Endothelial cell of umbilical vein (primary cell): ENCODE measurements at regions not wholly inside any gene's neighbourhood (a gene's known extent, or its start where the extent isn't known, plus 50 kb on each side); places are given as distances from the start of the nearest gene placed in this dataset.

Experiments
- BruUV-seq: library from RNA; stranded (reverse); fragments of 400-500 nt; replicated peaks from 2 replicates; lab custom pipeline; 2021; lab: Mats Ljungman, UMichigan
- CTCF ChIA-PET: fragments of 300-600, 350-600 bp; sonication (Branson Sonifier 250); formaldehyde crosslinking; loops from one replicate; lab custom pipeline; 2021; ENCODE audit warnings: antibody characterized with exemption, inconsistent platforms; lab: Charles Lee
- POLR2A ChIA-PET: fragments of 300-600, 350-600 bp; sonication (Branson Sonifier 250); formaldehyde crosslinking; loops from one replicate; lab custom pipeline; 2021; ENCODE audit warnings: antibody characterized with exemption, inconsistent platforms; lab: Charles Lee
- DNase-seq: peaks from one replicate; pipeline ENCODE4 v3.0.0-alpha.2; 2011; ENCODE audit warnings: low read depth, low spot score
- FAIRE-seq: peaks from 2 replicates; lab custom pipeline; 2011; peaks lifted over from hg19 to GRCh38; lab: Jason Lieb, UNC
- H2AFZ ChIP-seq: 2 replicates; pipeline ENCODE4 v1.6.0; 2012; ENCODE audit warnings: low read depth, low read length, control low read depth, inconsistent platforms
- H3K27ac ChIP-seq: 2 replicates; pipeline ENCODE4 v1.5.1; 2011; ENCODE audit warnings: low read depth, mild to moderate bottlenecking, control low read depth, low read length, moderate library complexity; ENCODE audit not compliant: insufficient read depth
- H3K27me3 ChIP-seq, 2 experiments: 2 replicates each; pipeline versions ENCODE4 v1.6.0 to v1.6.1; 2011; ENCODE audit warnings: low read length in 2 of 2, mixed read lengths in 1 of 2; ENCODE audit not compliant: control insufficient read depth in 2 of 2, insufficient read depth in 2 of 2
- H3K36me3 ChIP-seq, 2 experiments: 2 replicates in 1 of 2; 3 replicates in 1 of 2; pipeline ENCODE4 v1.5.1; 2011; ENCODE audit warnings: low read length in 2 of 2, mild to moderate bottlenecking in 1 of 2, moderate library complexity in 1 of 2; ENCODE audit not compliant: control insufficient read depth in 2 of 2, insufficient read depth in 2 of 2; ENCODE audit errors: extremely low read depth in 1 of 2
- H3K4me1 ChIP-seq: 3 replicates; pipeline ENCODE4 v1.5.1; 2011; ENCODE audit warnings: mild to moderate bottlenecking, low read length; ENCODE audit not compliant: control insufficient read depth, insufficient read depth; ENCODE audit errors: extremely low read depth
- H3K4me2 ChIP-seq: 2 replicates; pipeline ENCODE4 v1.6.1; 2011; ENCODE audit warnings: low read length, control low read depth, mixed read lengths; ENCODE audit not compliant: insufficient read depth
- H3K4me3 ChIP-seq, 3 experiments: fragments of 200-600 bp in 1 of 3; sonication (generic), shearing (Covaris generic) in 1 of 3; replicated peaks in 1 of 3; 2 replicates each; pipeline ENCODE4 v1.5.1; 2011 to 2016; ENCODE audit warnings: control low read depth in 3 of 3, low read length in 3 of 3, mild to moderate bottlenecking in 2 of 3, inconsistent platforms in 1 of 3, low read depth in 1 of 3, moderate library complexity in 1 of 3; ENCODE audit not compliant: insufficient read depth in 1 of 3
- H3K79me2 ChIP-seq: 2 replicates; pipeline ENCODE4 v1.6.0; 2012; ENCODE audit warnings: low read length, inconsistent platforms; ENCODE audit not compliant: control insufficient read depth, insufficient read depth
- H3K9ac ChIP-seq: replicated peaks from 2 replicates; pipeline ENCODE3; 2011; ENCODE audit warnings: low read length, control low read depth; ENCODE audit not compliant: insufficient read depth; ENCODE audit errors: extremely low read depth
- H3K9me1 ChIP-seq: replicated peaks from 3 replicates; pipeline ENCODE4 v1.6.0; 2011; ENCODE audit warnings: mild to moderate bottlenecking, low read length; ENCODE audit not compliant: control insufficient read depth, insufficient read depth; ENCODE audit errors: extremely low read depth
- H3K9me3 ChIP-seq: replicated peaks from 2 replicates; pipeline ENCODE4 v1.5.1; 2012; ENCODE audit warnings: low read length, inconsistent platforms; ENCODE audit not compliant: control insufficient read depth, insufficient read depth
- H4K20me1 ChIP-seq: replicated peaks from 2 replicates; pipeline ENCODE3; 2011; ENCODE audit warnings: mild to moderate bottlenecking, low read length; ENCODE audit not compliant: control insufficient read depth, insufficient read depth; ENCODE audit errors: extremely low read depth
- EZH2 ChIP-seq: IDR thresholded peaks from 2 replicates; pipeline ENCODE4 v1.6.1; 2012; ENCODE audit warnings: borderline replicate concordance, low read depth, mild to moderate bottlenecking, moderate library complexity, low read length, inconsistent platforms; ENCODE audit not compliant: severe bottlenecking
- FOS ChIP-seq: IDR thresholded peaks from 2 replicates; pipeline ENCODE4 v1.6.1; 2011; ENCODE audit warnings: mild to moderate bottlenecking, low read length, moderate library complexity, borderline replicate concordance; ENCODE audit not compliant: insufficient read depth
- GATA2 ChIP-seq: IDR thresholded peaks from 2 replicates; pipeline ENCODE4 v1.7.0; 2011; ENCODE audit warnings: low read depth, mild to moderate bottlenecking, moderate library complexity, mixed read lengths, low read length; ENCODE audit not compliant: insufficient read length, insufficient read depth
- JUN ChIP-seq: IDR thresholded peaks from 2 replicates; pipeline ENCODE4 v1.6.1; 2011; ENCODE audit warnings: borderline replicate concordance, low read depth; ENCODE audit not compliant: insufficient read length, insufficient read depth
- MYC ChIP-seq: IDR thresholded peaks from one replicate; pipeline ENCODE4 v1.6.1; 2011; ENCODE audit warnings: mild to moderate bottlenecking, low read depth, low read length
- POLR2A ChIP-seq: IDR thresholded peaks from 2 replicates; pipeline ENCODE4 v1.6.1; 2012; ENCODE audit warnings: low read depth, mild to moderate bottlenecking, control low read depth, low read length
- POLR2AphosphoS5 ChIP-seq: IDR thresholded peaks from 2 replicates; pipeline ENCODE4 v1.6.1; 2012; ENCODE audit warnings: low read depth, mild to moderate bottlenecking, control low read depth, low read length, moderate library complexity; ENCODE audit not compliant: insufficient read depth
- dilution Hi-C: fragments of 300-500 bp; cut with MboI; formaldehyde crosslinking; loops from one replicate; pipeline ENCODE4 v1.15.0; 2019; ENCODE audit warnings: low sequenced_read_pairs; ENCODE audit not compliant: extremely low pct_ligation_motif_present
- intact Hi-C: fragments of 100-400 bp; cut with micrococcal nuclease; formaldehyde crosslinking; loops from one replicate; pipeline ENCODE4 v1.10.0; 2022
- TF ChIP-seq, protein P1 (sequence below), 2 donors: IDR thresholded peaks; 1 replicate in 1 of 2; 2 replicates in 1 of 2; pipeline ENCODE4 v1.5.1; 2011; ENCODE audit warnings: low read length in 2 of 2, mild to moderate bottlenecking in 2 of 2, moderate library complexity in 2 of 2, control low read depth in 1 of 2, inconsistent platforms in 1 of 2, low read depth in 1 of 2; ENCODE audit not compliant: insufficient read depth in 1 of 2; ENCODE audit errors: extremely low read depth in 1 of 2
- TF ChIP-seq, protein P2 (sequence below): IDR thresholded peaks from 2 replicates; pipeline ENCODE4 v1.6.1; 2011; ENCODE audit not compliant: insufficient read depth, insufficient read length

DNA sequence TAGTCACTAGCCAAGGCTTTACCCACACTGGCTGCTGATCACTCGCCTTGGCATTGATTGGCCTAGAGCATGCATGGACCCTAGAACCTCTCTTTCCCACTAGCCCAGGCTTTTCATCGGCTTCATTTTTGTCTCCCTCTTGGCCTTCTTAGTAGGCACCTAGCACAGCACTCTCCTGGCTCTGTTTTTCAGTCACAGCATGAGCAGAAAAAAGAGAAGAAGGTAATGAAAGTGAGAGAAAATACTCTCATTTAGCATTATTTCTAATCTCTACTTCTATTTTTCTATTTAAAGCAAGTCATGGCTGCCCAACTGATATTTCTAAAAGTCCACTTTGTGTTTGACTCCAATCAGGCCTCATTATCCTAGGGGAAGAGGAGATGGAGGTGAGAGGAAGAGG lies 267.2 kb downstream of the FBXO8 start:
- Histone ChIP-seq H3K4me3 (no peak overlapping the region), H3K9me3 (no peaks in the 10 kb centered on the region), H2AFZ (no peak overlapping the region), H3K4me2 (no peak overlapping the region), H3K9ac (no peak overlapping the region), H3K27me3 (no peaks in the 10 kb centered on the region), H3K9me1 (no peaks in the 10 kb centered on the region), H4K20me1 (no peaks in the 10 kb centered on the region), H3K27ac (no peak overlapping the region), H3K4me1 (no peaks in the 10 kb centered on the region), H3K79me2 (no peaks in the 10 kb centered on the region), H3K36me3 (no peaks in the 10 kb centered on the region)
- no peak for FAIRE-seq
- CTCF ChIA-PET = no interaction called here
- no peak for DNase-seq
- POLR2A ChIA-PET = no interaction called here
- TF ChIP-seq GATA2 (no peak), JUN (no peak), POLR2AphosphoS5 (no peak), POLR2A (no peak), MYC (no peak), EZH2 (no peak), FOS (no peak)
- TF ChIP-seq, protein P1, sequence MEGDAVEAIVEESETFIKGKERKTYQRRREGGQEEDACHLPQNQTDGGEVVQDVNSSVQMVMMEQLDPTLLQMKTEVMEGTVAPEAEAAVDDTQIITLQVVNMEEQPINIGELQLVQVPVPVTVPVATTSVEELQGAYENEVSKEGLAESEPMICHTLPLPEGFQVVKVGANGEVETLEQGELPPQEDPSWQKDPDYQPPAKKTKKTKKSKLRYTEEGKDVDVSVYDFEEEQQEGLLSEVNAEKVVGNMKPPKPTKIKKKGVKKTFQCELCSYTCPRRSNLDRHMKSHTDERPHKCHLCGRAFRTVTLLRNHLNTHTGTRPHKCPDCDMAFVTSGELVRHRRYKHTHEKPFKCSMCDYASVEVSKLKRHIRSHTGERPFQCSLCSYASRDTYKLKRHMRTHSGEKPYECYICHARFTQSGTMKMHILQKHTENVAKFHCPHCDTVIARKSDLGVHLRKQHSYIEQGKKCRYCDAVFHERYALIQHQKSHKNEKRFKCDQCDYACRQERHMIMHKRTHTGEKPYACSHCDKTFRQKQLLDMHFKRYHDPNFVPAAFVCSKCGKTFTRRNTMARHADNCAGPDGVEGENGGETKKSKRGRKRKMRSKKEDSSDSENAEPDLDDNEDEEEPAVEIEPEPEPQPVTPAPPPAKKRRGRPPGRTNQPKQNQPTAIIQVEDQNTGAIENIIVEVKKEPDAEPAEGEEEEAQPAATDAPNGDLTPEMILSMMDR (IDR thresholded peaks at IDR 0.05; ENCODE audit: extremely low read depth in 1 of 2, insufficient read depth in 1 of 2, low read depth in 1 of 2, low read length in 2 of 2) = no peak
- TF ChIP-seq, protein P2, sequence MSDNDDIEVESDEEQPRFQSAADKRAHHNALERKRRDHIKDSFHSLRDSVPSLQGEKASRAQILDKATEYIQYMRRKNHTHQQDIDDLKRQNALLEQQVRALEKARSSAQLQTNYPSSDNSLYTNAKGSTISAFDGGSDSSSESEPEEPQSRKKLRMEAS = no peak
- intact Hi-C loops = no loop called here
- dilution Hi-C loops = no loop called here
- no TSS peak for BruUV-seq
